ENCODE measurements at regions not wholly inside any gene's neighbourhood (a gene's known extent, or its start where the extent isn't known, plus 50 kb on each side); places are given as distances from the start of the nearest gene placed in this dataset.

DNA sequence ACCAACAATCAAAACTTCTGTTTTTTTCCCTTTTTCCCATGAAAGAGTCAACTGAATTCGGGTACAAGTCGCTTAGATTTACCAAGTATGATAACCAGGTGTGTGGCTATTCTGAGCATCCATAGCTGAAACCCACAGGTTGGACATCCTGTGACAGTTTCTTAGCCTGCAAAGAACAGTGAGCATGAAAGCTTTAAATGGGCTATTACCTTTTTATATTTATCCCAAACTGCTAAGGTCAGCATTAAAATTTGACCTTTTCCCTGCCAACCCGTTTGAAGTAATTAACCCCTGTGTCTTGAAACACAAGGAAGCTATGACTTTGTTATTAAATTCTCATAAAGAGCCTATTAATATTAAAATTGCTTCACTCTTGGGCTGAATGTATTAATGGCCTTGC lies 1065.0 kb upstream of the RBFOX1 start:
- Histone ChIP-seq H3K9ac (ENCODE audit: insufficient read depth in 1 of 2, low read length in 2 of 2) (no peak overlapping the region), H3K9me3 (ENCODE audit: control insufficient read depth in 4 of 4, insufficient read depth in 3 of 4, low read length in 3 of 4) (peaks cover 0 to 2% (median 0%) of the 10 kb centered on the region in 4 donors), H3K27me3 (ENCODE audit: control insufficient read depth in 3 of 3, insufficient read depth in 3 of 3, low read length in 2 of 3) (no peaks in the 10 kb centered on the region), H3K36me3 (ENCODE audit: control insufficient read depth in 4 of 4, insufficient read depth in 4 of 4, low read length in 4 of 4) (no peaks in the 10 kb centered on the region), H3K4me1 (ENCODE audit: control insufficient read depth in 5 of 5, insufficient read depth in 5 of 5, low read length in 5 of 5) (no peaks in the 10 kb centered on the region), H3K27ac (ENCODE audit: low read depth in 1 of 2, low read length in 1 of 2) (no peak overlapping the region), H3K4me3 (no peak overlapping the region)
- TF ChIP-seq, protein P1, sequence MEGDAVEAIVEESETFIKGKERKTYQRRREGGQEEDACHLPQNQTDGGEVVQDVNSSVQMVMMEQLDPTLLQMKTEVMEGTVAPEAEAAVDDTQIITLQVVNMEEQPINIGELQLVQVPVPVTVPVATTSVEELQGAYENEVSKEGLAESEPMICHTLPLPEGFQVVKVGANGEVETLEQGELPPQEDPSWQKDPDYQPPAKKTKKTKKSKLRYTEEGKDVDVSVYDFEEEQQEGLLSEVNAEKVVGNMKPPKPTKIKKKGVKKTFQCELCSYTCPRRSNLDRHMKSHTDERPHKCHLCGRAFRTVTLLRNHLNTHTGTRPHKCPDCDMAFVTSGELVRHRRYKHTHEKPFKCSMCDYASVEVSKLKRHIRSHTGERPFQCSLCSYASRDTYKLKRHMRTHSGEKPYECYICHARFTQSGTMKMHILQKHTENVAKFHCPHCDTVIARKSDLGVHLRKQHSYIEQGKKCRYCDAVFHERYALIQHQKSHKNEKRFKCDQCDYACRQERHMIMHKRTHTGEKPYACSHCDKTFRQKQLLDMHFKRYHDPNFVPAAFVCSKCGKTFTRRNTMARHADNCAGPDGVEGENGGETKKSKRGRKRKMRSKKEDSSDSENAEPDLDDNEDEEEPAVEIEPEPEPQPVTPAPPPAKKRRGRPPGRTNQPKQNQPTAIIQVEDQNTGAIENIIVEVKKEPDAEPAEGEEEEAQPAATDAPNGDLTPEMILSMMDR (IDR thresholded peaks at IDR 0.05; ENCODE audit: control extremely low read depth, extremely low read depth): no peak
- WGBS, 2 donors: 64 to 72% methylated on average over 3 of the region's 3 CpGs
- ATAC-seq (ENCODE audit: insufficient read depth, low FRiP score): no peak
- DNase-seq: no peak

GRCh38 chr16:6266703-6267102 lies 1065.9 kb upstream of the RBFOX1 start:
- Histone ChIP-seq H3K9ac (ENCODE audit: insufficient read depth in 1 of 2, low read length in 2 of 2) (no peak overlapping the region), H3K27ac (ENCODE audit: low read depth in 1 of 2, low read length in 1 of 2) (no peak overlapping the region), H3K4me3 (no peak overlapping the region), H3K9me3 (ENCODE audit: control insufficient read depth in 4 of 4, insufficient read depth in 3 of 4, low read length in 3 of 4) (peaks cover 0 to 2% (median 0%) of the 10 kb centered on the region in 4 donors), H3K4me1 (ENCODE audit: control insufficient read depth in 5 of 5, insufficient read depth in 5 of 5, low read length in 5 of 5) (no peaks in the 10 kb centered on the region), H3K36me3 (ENCODE audit: control insufficient read depth in 4 of 4, insufficient read depth in 4 of 4, low read length in 4 of 4) (no peaks in the 10 kb centered on the region), H3K27me3 (ENCODE audit: control insufficient read depth in 3 of 3, insufficient read depth in 3 of 3, low read length in 2 of 3) (no peaks in the 10 kb centered on the region)
- DNase-seq: no peak
- 78 to 82% methylated on average over 2 of the region's 2 CpGs for WGBS, 2 donors
- no peak for ATAC-seq (ENCODE audit: insufficient read depth, low FRiP score)
- TF ChIP-seq, protein P1 (IDR thresholded peaks at IDR 0.05; ENCODE audit: control extremely low read depth, extremely low read depth): no peak

- Histone ChIP-seq H3K27ac (ENCODE audit: low read depth in 1 of 2, low read length in 1 of 2) (no peak overlapping the region), H3K27me3 (ENCODE audit: control insufficient read depth in 3 of 3, insufficient read depth in 3 of 3, low read length in 2 of 3) (no peaks in the 10 kb centered on the region), H3K9ac (ENCODE audit: insufficient read depth in 1 of 2, low read length in 2 of 2) (no peak overlapping the region), H3K4me3 (no peak overlapping the region), H3K36me3 (ENCODE audit: control insufficient read depth in 4 of 4, insufficient read depth in 4 of 4, low read length in 4 of 4) (no peaks in the 10 kb centered on the region), H3K4me1 (ENCODE audit: control insufficient read depth in 5 of 5, insufficient read depth in 5 of 5, low read length in 5 of 5) (no peaks in the 10 kb centered on the region), H3K9me3 (ENCODE audit: control insufficient read depth in 4 of 4, insufficient read depth in 3 of 4, low read length in 3 of 4) (peaks cover 0 to 2% (median 0%) of the 10 kb centered on the region in 4 donors)
- no peak for DNase-seq
- 81 to 88% methylated on average over 4 of the region's 4 CpGs for WGBS, 2 donors
- ATAC-seq (ENCODE audit: insufficient read depth, low FRiP score): no peak
- TF ChIP-seq, protein P1 (IDR thresholded peaks at IDR 0.05; ENCODE audit: control extremely low read depth, extremely low read depth): no peak
These were observed 1066.7 kb upstream of the RBFOX1 start for GRCh38 chr16:6265968-6266367.

DNA sequence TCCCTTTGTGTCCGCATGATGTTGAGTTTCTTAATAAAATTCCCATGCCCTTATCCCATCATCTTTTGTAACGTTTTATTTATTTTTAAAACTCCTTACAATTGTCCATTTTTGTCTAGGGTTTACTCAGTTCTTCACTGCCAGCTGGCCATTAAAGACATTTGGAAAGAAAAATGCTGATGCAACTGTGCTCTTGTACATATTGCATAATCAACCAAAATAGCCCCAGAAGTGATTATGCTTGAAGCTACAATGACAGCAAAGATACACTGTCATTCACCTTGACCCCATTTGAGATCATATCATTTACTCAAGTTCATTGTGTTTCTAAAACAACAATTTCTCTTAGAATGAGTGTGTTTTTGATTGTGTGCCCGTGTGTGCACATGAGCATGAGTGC lies 1074.6 kb upstream of the RBFOX1 start:
- DNase-seq (peak in 1 of 3 donors; percentile 6), ATAC-seq (ENCODE audit: insufficient read depth, low FRiP score) (no peak)
- Histone ChIP-seq H3K27ac (ENCODE audit: low read depth in 1 of 2, low read length in 1 of 2) (no peak overlapping the region), H3K36me3 (ENCODE audit: control insufficient read depth in 4 of 4, insufficient read depth in 4 of 4, low read length in 4 of 4) (no peaks in the 10 kb centered on the region), H3K4me1 (ENCODE audit: control insufficient read depth in 5 of 5, insufficient read depth in 5 of 5, low read length in 5 of 5) (no peaks in the 10 kb centered on the region), H3K9ac (ENCODE audit: insufficient read depth in 1 of 2, low read length in 2 of 2) (no peak overlapping the region), H3K9me3 (ENCODE audit: control insufficient read depth in 4 of 4, insufficient read depth in 3 of 4, low read length in 3 of 4) (peaks cover 0 to 6% (median under 1%) of the 10 kb centered on the region in 4 donors), H3K4me3 (no peak overlapping the region), H3K27me3 (ENCODE audit: control insufficient read depth in 3 of 3, insufficient read depth in 3 of 3, low read length in 2 of 3) (no peaks in the 10 kb centered on the region)
- 61 to 85% methylated on average over 3 of the region's 3 CpGs for WGBS, 2 donors
- TF ChIP-seq, protein P1 (IDR thresholded peaks at IDR 0.05; ENCODE audit: control extremely low read depth, extremely low read depth): no peak

Measured in lung (tissue), 11 donors.